T47D (cell line): ENCODE measurements at regions not wholly inside any gene's neighbourhood (a gene's known extent, or its start where the extent isn't known, plus 50 kb on each side); places are given as distances from the start of the nearest gene placed in this dataset.

Experiments used
- DNase-seq, 2 experiments: peaks; one replicate each; pipeline versions ENCODE4 v3.0.0 to v3.0.0-alpha.2; 2011 to 2012; ENCODE audit warnings: low read depth in 1 of 2, low spot score in 1 of 2
- JUND ChIP-seq: IDR thresholded peaks from 2 replicates; pipeline ENCODE4 v1.6.1; 2012; ENCODE audit warnings: low read depth
- in situ Hi-C: cut with HindIII; loops from 2 replicates; pipeline ENCODE4 v1.10.0; 2016; ENCODE audit warnings: low sequenced_read_pairs, low pct_unique_long_range_greater_than_20kb

DNA sequence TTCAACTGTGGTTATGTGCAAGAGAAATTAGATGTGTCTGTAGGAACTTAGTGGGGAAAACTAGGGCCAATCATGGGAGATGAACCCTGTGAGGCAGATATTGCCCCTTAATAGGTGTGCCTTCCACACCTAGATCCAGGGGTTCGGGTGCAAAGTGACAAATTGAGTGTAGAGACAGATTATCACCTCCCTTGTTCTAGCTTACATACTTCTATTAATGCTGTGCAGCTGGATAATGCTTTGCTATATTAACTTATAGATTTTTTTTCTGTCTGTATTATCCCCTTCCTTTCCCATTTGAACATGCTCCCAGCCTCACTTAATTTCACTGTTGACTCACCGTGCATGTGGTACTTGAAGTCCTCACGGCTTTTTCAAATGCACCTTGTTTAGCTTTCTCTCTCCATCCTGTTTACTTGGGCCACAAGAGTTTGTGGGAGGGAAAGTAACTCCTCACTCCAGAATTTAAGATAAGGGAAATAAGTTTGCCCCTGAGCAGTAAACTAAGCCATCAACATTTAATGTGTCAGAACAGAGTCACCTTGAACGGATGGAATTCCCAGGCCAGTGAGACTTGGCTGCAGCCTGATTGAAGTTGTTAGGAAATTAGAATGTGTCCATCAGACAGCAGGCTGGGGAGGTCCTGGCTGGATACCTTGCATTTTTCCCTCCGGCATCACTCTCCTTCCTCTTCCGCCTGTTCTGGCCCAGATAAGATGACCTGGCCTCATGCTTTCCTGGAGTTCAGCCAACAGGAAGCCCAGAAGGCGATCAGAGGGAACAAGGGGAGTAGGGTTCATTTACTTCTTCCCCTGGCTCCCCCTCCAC is 478.4 kb downstream of the BCOR start:
- DNase-seq: peak; percentile 30 to 97
- peak; percentile 63; the same call in 1 of the 2 replicates for TF ChIP-seq JUND
- in situ Hi-C loops: no loop called here

DNA sequence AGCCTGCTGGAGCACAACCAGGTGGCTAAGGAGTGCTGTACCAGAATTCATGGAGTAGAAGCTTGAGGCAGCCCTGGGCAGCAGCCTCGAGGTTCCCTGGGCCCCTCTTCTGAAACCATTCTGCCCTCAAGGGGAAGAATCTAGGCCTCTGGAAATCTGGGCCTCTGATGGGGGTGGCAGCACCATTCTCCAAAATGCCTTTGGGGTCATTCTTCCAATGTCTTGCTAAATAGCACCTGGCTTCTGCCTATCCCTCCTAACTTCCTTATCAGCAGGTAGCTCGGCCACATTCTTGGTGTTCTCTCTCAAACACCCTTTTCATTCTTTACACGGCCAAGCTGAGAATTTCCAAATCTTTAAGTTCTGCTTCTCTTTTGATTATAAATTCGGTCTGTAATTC is 473.6 kb downstream of the BCOR start:
- TF ChIP-seq JUND: no peak
- in situ Hi-C loops: no loop called here
- DNase-seq: no peak

DNA sequence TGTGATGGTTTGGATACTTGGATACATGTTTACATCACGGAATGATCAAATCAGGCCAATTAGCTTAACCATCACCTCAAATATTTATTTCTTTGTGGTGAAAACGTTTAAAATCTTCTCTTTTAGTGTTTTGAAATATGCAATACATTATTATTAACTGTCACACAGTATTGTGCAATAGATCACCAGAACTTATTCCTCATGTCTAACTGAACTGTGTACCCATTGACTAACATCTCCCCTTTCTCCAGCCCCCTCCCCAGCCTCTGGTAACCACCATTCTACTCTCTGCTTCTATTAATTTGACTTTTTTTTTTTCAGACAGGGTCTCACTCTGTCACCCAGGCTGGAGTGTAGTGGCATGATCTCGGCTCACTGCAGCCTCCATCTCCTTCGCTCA is 471.9 kb downstream of the BCOR start:
- TF ChIP-seq JUND: no peak
- no peak for DNase-seq
- in situ Hi-C loops: no loop called here

DNA sequence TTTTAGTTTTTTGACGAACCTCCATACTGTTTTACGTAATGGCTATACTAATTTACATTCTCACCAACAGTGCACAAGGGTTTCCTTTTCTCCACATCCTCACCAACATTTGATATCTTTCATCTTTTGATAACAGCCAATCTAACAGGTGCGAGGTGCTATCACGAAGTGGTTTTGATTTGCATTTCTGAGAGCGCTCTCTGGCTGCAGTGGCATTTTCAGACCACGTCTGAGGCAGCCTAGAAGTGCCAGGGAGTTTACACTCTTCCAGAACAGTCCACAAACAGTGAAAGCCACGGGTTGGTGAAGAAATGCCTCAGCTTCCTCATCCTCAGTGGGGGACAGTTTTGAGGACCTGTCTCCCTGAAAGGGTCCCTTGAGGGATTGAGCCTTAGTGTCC is 471.0 kb downstream of the BCOR start:
- in situ Hi-C loops: no loop called here
- DNase-seq: no peak
- TF ChIP-seq JUND: no peak

DNA sequence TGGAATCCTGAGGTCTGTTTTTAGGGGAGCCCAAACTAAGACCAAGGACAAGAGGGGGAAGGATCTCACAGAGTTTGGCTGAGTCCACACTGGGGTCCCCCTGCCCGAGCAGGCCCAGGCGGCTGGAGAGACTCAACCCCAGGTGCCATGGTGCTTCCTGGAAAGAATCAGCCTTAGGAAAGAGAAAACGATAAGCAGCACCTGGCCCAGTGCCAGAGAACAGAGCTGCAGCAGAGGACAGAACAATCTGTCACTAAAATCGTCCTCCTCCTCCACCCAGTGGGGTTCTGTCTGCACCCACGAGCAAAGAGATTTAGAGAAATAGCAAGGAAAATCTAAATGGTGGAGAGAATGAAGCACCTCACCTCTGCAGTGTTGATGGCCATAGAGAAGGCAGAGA is 470.5 kb downstream of the BCOR start:
- no peak for TF ChIP-seq JUND
- in situ Hi-C loops: no loop called here
- no peak for DNase-seq

DNA sequence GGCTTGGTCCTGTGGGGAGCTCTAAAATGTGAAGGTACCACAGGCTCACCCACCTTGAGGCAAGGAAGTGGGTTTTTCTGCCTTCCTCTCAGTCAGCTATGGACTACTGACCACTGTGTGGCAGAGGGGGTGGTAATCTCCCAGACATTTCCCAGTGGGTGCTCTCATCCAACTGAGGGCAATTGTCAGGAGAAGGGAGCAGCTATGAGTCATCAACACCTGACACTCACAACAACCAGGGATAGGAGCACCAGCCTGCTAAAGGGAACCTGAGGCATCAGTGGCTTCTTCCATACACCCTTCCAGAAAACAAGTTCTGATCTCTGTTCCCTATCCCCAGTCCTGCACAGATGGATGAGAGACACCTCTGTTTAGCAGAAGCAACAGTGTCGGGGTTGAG is 468.8 kb downstream of the BCOR start:
- TF ChIP-seq JUND: no peak
- DNase-seq: no peak
- in situ Hi-C loops: no loop called here

DNA sequence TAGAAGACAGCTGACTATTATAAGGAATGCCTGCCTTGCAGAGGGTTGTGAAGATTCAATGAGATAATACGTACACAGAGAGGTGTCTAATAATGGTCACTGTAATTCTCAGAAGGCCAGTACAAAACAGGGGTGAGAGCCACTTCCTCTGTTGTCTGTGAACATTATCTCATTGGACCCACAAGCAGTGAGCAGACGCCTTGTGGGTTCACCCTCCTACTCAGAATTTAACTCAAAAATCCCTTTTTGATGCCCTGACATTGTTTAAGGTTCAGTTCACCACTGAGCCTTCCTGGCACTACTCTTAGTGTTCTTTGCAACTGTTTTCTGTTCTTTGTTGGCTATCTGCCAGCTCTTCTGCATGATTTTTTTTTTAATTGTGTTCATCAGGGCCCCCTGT is 467.4 kb downstream of the BCOR start:
- DNase-seq: no peak
- no peak for TF ChIP-seq JUND
- in situ Hi-C loops: no loop called here

DNA sequence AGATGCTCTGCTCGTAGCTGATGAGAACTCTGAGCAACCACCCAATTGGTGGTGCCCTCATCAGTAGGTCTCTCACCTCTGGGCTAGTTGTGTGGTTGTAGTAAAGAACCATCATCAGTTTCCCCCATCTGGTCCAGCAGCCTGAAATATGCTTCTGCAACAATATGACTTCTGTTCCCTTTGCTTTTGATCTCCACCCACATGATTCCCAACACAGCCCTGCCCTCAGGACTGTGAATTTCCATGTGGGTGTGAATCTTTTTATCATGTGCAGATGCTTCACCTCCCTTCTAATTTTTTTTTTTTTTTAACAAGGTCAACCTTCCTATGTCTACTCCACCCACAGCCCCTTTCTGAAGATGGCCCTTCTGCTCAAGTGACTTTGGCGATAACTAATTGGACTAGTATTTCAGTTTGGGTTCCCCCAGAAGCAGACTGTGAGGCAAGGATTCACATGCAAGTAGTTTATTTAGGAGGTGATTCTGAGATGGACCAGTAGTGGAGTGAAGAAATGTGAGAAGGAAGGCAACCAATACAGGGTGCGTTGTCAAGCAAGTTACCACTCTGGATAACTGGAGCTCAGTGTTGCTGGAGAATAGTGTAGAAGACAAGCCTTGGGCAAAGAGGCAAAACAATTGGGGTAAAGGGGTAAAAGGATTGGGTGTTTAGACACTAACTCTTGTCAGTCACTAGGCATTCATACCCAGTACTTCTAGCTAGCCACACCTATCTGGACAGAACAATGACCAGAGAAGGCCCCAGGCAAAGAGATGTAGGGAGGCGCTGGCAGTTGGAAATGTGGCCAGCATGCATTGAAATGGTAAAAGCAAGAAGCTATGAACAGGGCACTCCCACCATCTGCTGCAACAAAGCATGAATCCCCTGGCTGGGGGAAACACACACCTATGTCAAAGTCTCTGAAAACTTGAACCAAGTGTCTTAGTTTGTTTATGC is 466.2 kb downstream of the BCOR start:
- no peak for DNase-seq
- in situ Hi-C loops: no loop called here
- TF ChIP-seq JUND: no peak

DNA sequence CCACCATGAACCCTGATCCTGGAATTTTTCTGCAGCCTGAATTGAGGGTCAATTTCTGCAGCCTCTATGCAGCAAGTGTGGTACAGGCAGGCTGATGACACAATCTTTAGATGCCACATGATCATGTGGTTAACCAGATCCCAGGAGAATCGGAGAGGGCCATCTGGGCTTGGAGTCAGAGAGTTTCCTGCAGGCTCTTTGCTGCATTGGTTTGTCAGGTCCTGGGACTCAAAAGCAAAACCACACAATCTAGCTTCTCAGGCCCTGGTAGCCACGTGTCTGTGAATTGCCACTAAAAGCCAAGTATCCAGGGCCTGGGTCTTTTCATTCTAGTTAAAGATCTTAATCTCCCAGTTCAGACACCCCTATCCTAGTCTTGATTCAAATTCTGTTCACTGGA is 464.5 kb downstream of the BCOR start:
- in situ Hi-C loops: no loop called here
- TF ChIP-seq JUND: no peak
- DNase-seq: no peak

DNA sequence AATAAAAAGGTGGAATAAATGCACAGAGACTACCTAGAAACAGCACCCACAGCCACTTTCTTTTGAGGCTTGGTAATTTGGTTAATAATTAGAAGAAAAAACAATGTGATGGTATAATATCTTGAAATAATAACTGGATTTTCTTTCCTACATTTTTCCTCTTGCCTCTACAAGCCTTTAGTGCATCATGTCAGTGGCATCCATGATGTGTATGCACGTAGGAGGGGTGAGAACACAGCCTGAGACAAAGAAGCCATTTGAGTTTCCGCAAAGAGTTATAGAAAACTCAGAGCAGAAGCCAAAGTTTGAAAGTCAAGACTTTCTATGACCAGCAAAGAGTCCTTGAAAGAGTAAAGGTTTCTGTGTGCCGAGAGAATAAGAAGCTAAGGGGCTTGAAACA is 461.3 kb downstream of the BCOR start:
- no peak for DNase-seq
- no peak for TF ChIP-seq JUND
- in situ Hi-C loops: no loop called here

DNA sequence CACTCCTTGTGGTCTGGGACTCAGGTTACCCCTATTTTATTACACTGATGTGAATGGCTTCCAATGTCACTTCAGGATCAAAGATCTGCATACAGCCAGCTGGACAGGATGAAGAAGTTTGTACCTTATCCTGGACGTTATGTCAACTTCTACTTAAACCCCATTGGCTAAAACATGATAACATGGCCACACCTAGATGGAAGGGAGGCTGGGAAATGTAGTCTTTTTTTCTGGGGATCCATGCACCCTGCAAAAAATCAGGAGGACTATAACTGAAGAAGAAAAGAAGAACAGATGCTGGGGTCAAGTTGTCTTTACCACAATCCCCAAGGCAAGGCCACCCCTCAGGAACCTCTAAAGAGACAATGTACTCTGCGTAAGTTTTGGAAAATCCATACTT is 459.2 kb downstream of the BCOR start:
- no peak for TF ChIP-seq JUND
- in situ Hi-C loops: no loop called here
- DNase-seq: no peak

DNA sequence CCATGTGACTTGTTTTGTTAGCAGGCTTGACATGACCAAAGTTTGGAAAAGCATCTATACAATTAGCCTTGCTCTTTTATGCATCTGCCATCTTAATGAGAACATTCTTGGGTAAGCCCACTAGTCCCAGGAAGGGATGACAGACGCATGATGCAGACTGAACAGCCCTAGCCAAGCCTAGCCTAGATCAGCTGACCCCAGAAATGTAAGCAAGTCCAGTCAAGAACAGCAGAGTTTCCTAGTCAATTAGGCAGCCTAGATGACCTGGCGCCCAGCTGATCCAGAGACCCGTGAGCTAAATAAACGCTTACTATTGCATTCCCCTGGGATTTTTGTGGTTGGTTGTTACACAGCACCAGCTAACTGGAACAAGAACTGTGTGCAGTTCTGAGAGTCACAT is 457.9 kb downstream of the BCOR start:
- no peak for TF ChIP-seq JUND
- DNase-seq: no peak
- in situ Hi-C loops: no loop called here

DNA sequence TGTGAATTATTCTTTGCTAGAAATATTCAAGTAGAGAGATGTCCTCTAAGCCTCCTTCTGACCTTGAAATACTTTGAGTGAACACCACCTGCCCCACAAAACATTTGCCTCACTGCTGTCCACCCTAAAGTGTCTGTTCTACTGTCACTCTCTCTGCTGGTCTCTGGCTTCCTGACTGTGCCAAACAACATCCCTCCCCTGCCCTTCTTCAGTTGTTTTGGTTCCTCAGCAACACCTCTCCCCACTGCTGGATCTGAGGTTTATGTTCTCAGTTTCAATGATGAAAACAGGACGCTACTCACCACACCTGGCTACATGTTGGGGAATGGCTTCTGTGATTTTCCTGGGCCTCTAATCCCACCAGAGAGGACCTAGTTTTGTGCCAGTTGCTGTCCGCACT is 456.9 kb downstream of the BCOR start:
- in situ Hi-C loops: no loop called here
- DNase-seq: no peak
- no peak for TF ChIP-seq JUND
